Gastrocnemius medialis (tissue), 4 donors: ENCODE measurements at regions not wholly inside any gene's neighbourhood (a gene's known extent, or its start where the extent isn't known, plus 50 kb on each side); places are given as distances from the start of the nearest gene placed in this dataset.

Experiments used
- ATAC-seq, 2 donors: fragments of 150-250 bp; one replicate each; pipeline ENCODE4 v1.9.1; 2016
- DNase-seq, 2 donors: peaks; one replicate each; pipeline ENCODE4 v3.0.0-alpha.2; 2019
- H3K27ac ChIP-seq, 4 donors: fragments of 200-600 bp; sonication (generic); 1 replicate in 1 of 4; 2 replicates in 3 of 4; pipeline ENCODE4 v1.5.1; 2016 to 2018; ENCODE audit warnings: mild to moderate bottlenecking in 2 of 4, moderate library complexity in 1 of 4
- H3K27me3 ChIP-seq, 3 donors: fragments of 200-600 bp; sonication (generic) in 2 of 3; 1 replicate in 1 of 3; 2 replicates in 2 of 3; pipeline versions ENCODE4 v1.5.1 to v1.6.0; 2016 to 2019; ENCODE audit warnings: mild to moderate bottlenecking in 1 of 3, moderate library complexity in 1 of 3
- H3K36me3 ChIP-seq, 2 donors: fragments of 200-600 bp; sonication (generic) in 1 of 2; one replicate each; pipeline ENCODE4 v1.5.1; 2017 to 2018
- H3K4me1 ChIP-seq, 2 donors: fragments of 200-600 bp; sonication (generic) in 1 of 2; one replicate each; pipeline ENCODE4 v1.5.1; 2016 to 2017; ENCODE audit warnings: mild to moderate bottlenecking in 2 of 2
- H3K4me3 ChIP-seq, 4 donors: fragments of 200-600 bp; sonication (generic) in 3 of 4; 1 replicate in 1 of 4; 2 replicates in 3 of 4; pipeline ENCODE4 v1.5.1; 2016 to 2019; ENCODE audit warnings: mild to moderate bottlenecking in 2 of 4
- H3K9me3 ChIP-seq, 3 donors: fragments of 200-600 bp; sonication (generic) in 2 of 3; 1 replicate in 1 of 3; 2 replicates in 2 of 3; pipeline ENCODE4 v1.5.1; 2016 to 2019
- CTCF ChIP-seq, 5 experiments: fragments of 450-650 bp in 3 of 5; fragments of 200-600 bp in 2 of 5; sonication (generic) in 2 of 5; IDR thresholded peaks in 4 of 5; conservative IDR thresholded peaks in 1 of 5; 1 replicate in 4 of 5; 2 replicates in 1 of 5; pipeline ENCODE4 v1.5.1; 2016 to 2019; ENCODE audit warnings: antibody characterized with exemption in 5 of 5, mild to moderate bottlenecking in 3 of 5, moderate library complexity in 3 of 5
- POLR2A ChIP-seq, 2 donors: fragments of 450-650 bp; IDR thresholded peaks; one replicate each; pipeline ENCODE4 v1.6.1; 2017; ENCODE audit warnings: antibody characterized with exemption in 2 of 2, mild to moderate bottlenecking in 2 of 2, moderate library complexity in 2 of 2
- in situ Hi-C, 4 donors: fragments of 200-750 bp; cut with MboI; loops; one replicate each; pipeline versions ENCODE4 v1.15.0 to v1.8.0; 2017; ENCODE audit warnings: low sequenced_read_pairs in 4 of 4
- intact Hi-C: fragments of 100-400 bp; cut with DNase I; formaldehyde crosslinking; loops from one replicate; pipeline ENCODE4 v1.15.1; 2023; ENCODE audit warnings: low total_unique reads

GRCh38 chrX:46319750-46320149 lies 225.5 kb downstream of the ZNF674 start:
- H3K27ac ChIP-seq: no peak overlapping the region
- H3K9me3 ChIP-seq: no peaks in the 10 kb centered on the region
- ATAC-seq: no peak
- no peaks in the 10 kb centered on the region for H3K4me1 ChIP-seq
- TF ChIP-seq CTCF (IDR thresholded peaks at IDR 0.05 in 4 of 5, conservative IDR thresholded peaks at IDR 0.05 in 1 of 5): no peak
- no peaks in the 10 kb centered on the region for H3K27me3 ChIP-seq
- intact Hi-C loops (no loop called here), in situ Hi-C loops (no loop called here)
- H3K4me3 ChIP-seq: no peak overlapping the region
- H3K36me3 ChIP-seq: no peaks in the 10 kb centered on the region
- no peak for DNase-seq

- H3K4me1 ChIP-seq: no peaks in the 10 kb centered on the region
- in situ Hi-C loops: no loop called here
- DNase-seq (no peak), ATAC-seq (no peak)
- no peaks in the 10 kb centered on the region for H3K9me3 ChIP-seq
- no peak overlapping the region for H3K4me3 ChIP-seq
- no peaks in the 10 kb centered on the region for H3K27me3 ChIP-seq
- H3K36me3 ChIP-seq: no peaks in the 10 kb centered on the region
- TF ChIP-seq CTCF (IDR thresholded peaks at IDR 0.05 in 4 of 5, conservative IDR thresholded peaks at IDR 0.05 in 1 of 5) (no peak), POLR2A (IDR thresholded peaks at IDR 0.05) (no peak)
- no peak overlapping the region for H3K27ac ChIP-seq
- intact Hi-C loops: no loop called here
These were observed 226.7 kb downstream of the ZNF674 start for GRCh38 chrX:46318551-46318950.

- no peak overlapping the region for H3K4me3 ChIP-seq
- TF ChIP-seq POLR2A (IDR thresholded peaks at IDR 0.05): no peak
- no peak for TF ChIP-seq CTCF (IDR thresholded peaks at IDR 0.05 in 4 of 5, conservative IDR thresholded peaks at IDR 0.05 in 1 of 5)
- no peaks in the 10 kb centered on the region for H3K27me3 ChIP-seq
- intact Hi-C loops: no loop called here
- no peaks in the 10 kb centered on the region for H3K4me1 ChIP-seq
- DNase-seq (no peak), ATAC-seq (no peak)
- H3K9me3 ChIP-seq: no peaks in the 10 kb centered on the region
- H3K36me3 ChIP-seq: no peaks in the 10 kb centered on the region
- no peak overlapping the region for H3K27ac ChIP-seq
- in situ Hi-C loops: no loop called here
These were observed 228.1 kb downstream of the ZNF674 start for GRCh38 chrX:46317163-46317562.

GRCh38 chrX:46311581-46312120 lies 233.6 kb downstream of the ZNF674 start:
- TF ChIP-seq POLR2A (IDR thresholded peaks at IDR 0.05) (no peak), CTCF (IDR thresholded peaks at IDR 0.05 in 4 of 5, conservative IDR thresholded peaks at IDR 0.05 in 1 of 5) (no peak)
- H3K4me3 ChIP-seq: no peak overlapping the region
- DNase-seq (no peak), ATAC-seq (no peak)
- H3K4me1 ChIP-seq: no peaks in the 10 kb centered on the region
- H3K36me3 ChIP-seq: no peaks in the 10 kb centered on the region
- no peak overlapping the region for H3K27ac ChIP-seq
- H3K9me3 ChIP-seq: no peaks in the 10 kb centered on the region
- H3K27me3 ChIP-seq: peaks cover 0 to 3% (median 0%) of the 10 kb centered on the region in 3 donors
- in situ Hi-C loops: no loop called here
- intact Hi-C loops: no loop called here

- ATAC-seq (no peak), DNase-seq (no peak)
- Histone ChIP-seq H3K36me3 (no peaks in the 10 kb centered on the region), H3K4me1 (no peaks in the 10 kb centered on the region), H3K27ac (no peak overlapping the region), H3K9me3 (no peaks in the 10 kb centered on the region), H3K27me3 (peaks cover 0 to 3% (median 0%) of the 10 kb centered on the region in 3 donors), H3K4me3 (no peak overlapping the region)
- TF ChIP-seq POLR2A (IDR thresholded peaks at IDR 0.05): no peak
- TF ChIP-seq CTCF (IDR thresholded peaks at IDR 0.05 in 4 of 5, conservative IDR thresholded peaks at IDR 0.05 in 1 of 5): no peak
- in situ Hi-C loops (no loop called here), intact Hi-C loops (no loop called here)
These were observed 234.3 kb downstream of the ZNF674 start for GRCh38 chrX:46310815-46311497.
